Upper lobe of left lung (tissue), 6 donors: ENCODE measurements at regions not wholly inside any gene's neighbourhood (a gene's known extent, or its start where the extent isn't known, plus 50 kb on each side); places are given as distances from the start of the nearest gene placed in this dataset.

Experiments used
- ATAC-seq, 2 donors: fragments of 200-7000 bp; cut with Tn5 transposase; one replicate each; pipeline ENCODE4 v1.9.1; 2022; ENCODE audit warnings: mild to moderate bottlenecking in 2 of 2, moderate library complexity in 2 of 2; ENCODE audit not compliant: low FRiP score in 2 of 2
- DNase-seq, 2 donors: peaks; one replicate each; pipeline ENCODE4 v3.0.0-alpha.2; 2019 to 2020
- H3K27ac ChIP-seq, 4 donors: fragments of 200-600 bp; sonication (generic); one replicate each; pipeline ENCODE4 v1.5.1; 2016 to 2019
- H3K27me3 ChIP-seq, 4 donors: fragments of 200-600 bp; sonication (generic); one replicate each; pipeline ENCODE4 v1.5.1; 2017 to 2019
- H3K36me3 ChIP-seq, 4 donors: fragments of 200-600 bp; sonication (generic); one replicate each; pipeline ENCODE4 v1.5.1; 2016 to 2019
- H3K4me1 ChIP-seq, 4 donors: fragments of 200-600 bp; sonication (generic); one replicate each; pipeline ENCODE4 v1.5.1; 2018 to 2019
- H3K4me3 ChIP-seq, 4 donors: fragments of 200-600 bp; sonication (generic); one replicate each; pipeline ENCODE4 v1.5.1; 2017 to 2019; ENCODE audit warnings: mild to moderate bottlenecking in 2 of 4, moderate library complexity in 1 of 4
- H3K9me3 ChIP-seq, 4 donors: fragments of 200-600 bp; sonication (generic); one replicate each; pipeline ENCODE4 v1.5.1; 2018 to 2019
- EP300 ChIP-seq, 4 donors: sonication (generic); formaldehyde crosslinking; IDR thresholded peaks; one replicate each; pipeline ENCODE4 v1.5.1; 2017; ENCODE audit warnings: antibody characterized with exemption in 4 of 4, control low read depth in 2 of 4
- POLR2A ChIP-seq, 4 donors: fragments of 450-650 bp; IDR thresholded peaks; one replicate each; pipeline ENCODE4 v1.5.1; 2016 to 2017; ENCODE audit warnings: antibody characterized with exemption in 4 of 4, mild to moderate bottlenecking in 2 of 4
- POLR2AphosphoS5 ChIP-seq, 2 donors: sonication (generic); formaldehyde crosslinking; IDR thresholded peaks; one replicate each; pipeline ENCODE4 v1.5.1; 2017; ENCODE audit warnings: antibody characterized with exemption in 2 of 2
- WGBS, 2 donors: methylation state at CpG; one replicate each; pipeline ENCODE4 v1.1.5; 2017 to 2018; 5-methylcytosine and 5-hydroxymethylcytosine counted together
- TF ChIP-seq, protein P1 (sequence below), 6 experiments: fragments of 450-650 bp in 4 of 6; fragments of 200-600 bp in 2 of 6; sonication (generic) in 2 of 6; IDR thresholded peaks; one replicate each; pipeline ENCODE4 v1.5.1; 2016 to 2019; ENCODE audit warnings: antibody characterized with exemption in 6 of 6
- donor health status: DM: no; HTN: no; CAD: no; lungs with moderate emphysema.
- donor health status: DM: no; HTN: yes; CAD: no; lungs with severe emphysema.

DNA sequence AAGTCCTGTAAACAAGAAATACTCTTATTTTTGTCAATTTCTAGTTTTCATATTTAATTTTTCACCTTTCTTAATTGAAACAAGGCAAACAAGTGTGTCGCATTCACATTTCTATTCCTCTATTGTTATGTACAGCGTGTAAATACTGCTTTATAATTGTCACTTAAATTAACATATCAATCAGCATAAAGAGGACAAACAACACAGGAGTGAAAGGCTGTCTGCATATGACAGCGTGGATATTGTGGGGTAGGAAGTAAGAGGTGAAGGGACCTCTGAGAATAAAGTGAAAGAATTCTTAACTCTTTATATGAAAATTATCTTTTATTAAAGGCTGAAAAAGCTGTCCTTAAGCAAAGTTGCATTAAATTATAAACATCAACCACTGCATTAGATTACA is 797.9 kb upstream of the COBL start:
- Histone ChIP-seq H3K27me3 (no peaks in the 10 kb centered on the region), H3K4me1 (no peaks in the 10 kb centered on the region), H3K4me3 (no peak overlapping the region), H3K9me3 (no peaks in the 10 kb centered on the region), H3K27ac (no peak overlapping the region), H3K36me3 (no peaks in the 10 kb centered on the region)
- WGBS, 2 donors = 56 to 59% methylated on average over 3 of the region's 3 CpGs
- ATAC-seq (no peak), DNase-seq (no peak)
- TF ChIP-seq POLR2AphosphoS5 (IDR thresholded peaks at IDR 0.05) (no peak), POLR2A (IDR thresholded peaks at IDR 0.05) (no peak)
- TF ChIP-seq, protein P1, sequence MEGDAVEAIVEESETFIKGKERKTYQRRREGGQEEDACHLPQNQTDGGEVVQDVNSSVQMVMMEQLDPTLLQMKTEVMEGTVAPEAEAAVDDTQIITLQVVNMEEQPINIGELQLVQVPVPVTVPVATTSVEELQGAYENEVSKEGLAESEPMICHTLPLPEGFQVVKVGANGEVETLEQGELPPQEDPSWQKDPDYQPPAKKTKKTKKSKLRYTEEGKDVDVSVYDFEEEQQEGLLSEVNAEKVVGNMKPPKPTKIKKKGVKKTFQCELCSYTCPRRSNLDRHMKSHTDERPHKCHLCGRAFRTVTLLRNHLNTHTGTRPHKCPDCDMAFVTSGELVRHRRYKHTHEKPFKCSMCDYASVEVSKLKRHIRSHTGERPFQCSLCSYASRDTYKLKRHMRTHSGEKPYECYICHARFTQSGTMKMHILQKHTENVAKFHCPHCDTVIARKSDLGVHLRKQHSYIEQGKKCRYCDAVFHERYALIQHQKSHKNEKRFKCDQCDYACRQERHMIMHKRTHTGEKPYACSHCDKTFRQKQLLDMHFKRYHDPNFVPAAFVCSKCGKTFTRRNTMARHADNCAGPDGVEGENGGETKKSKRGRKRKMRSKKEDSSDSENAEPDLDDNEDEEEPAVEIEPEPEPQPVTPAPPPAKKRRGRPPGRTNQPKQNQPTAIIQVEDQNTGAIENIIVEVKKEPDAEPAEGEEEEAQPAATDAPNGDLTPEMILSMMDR (IDR thresholded peaks at IDR 0.05) = no peak

DNA sequence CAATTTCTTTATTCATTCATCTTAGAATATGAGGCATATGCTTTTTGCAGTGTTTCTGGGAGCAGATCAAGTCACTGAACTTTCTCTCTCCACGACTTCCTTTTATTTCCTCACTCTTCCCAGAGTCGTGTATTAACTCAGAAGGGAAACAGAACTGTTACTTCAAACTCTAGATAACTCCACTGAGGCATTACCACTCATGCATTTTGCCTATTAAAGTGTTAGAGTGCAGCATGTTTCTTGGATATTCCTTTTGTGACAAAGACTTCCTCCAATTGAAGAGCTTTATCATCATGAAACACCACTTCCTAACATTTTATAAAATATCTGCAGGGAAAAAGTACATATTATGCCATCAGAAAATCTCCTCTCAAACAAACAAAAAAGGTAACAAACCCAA is 797.4 kb upstream of the COBL start:
- WGBS, 2 donors = 16 to 19% methylated on average over 2 of the region's 2 CpGs
- Histone ChIP-seq H3K36me3 (no peaks in the 10 kb centered on the region), H3K27me3 (no peaks in the 10 kb centered on the region), H3K4me3 (no peak overlapping the region), H3K27ac (no peak overlapping the region), H3K9me3 (no peaks in the 10 kb centered on the region), H3K4me1 (no peaks in the 10 kb centered on the region)
- no peak for ATAC-seq
- DNase-seq = no peak
- TF ChIP-seq EP300 (IDR thresholded peaks at IDR 0.05) (no peak), POLR2A (IDR thresholded peaks at IDR 0.05) (no peak), POLR2AphosphoS5 (IDR thresholded peaks at IDR 0.05) (no peak)
- TF ChIP-seq, protein P1 (IDR thresholded peaks at IDR 0.05) = no peak

DNA sequence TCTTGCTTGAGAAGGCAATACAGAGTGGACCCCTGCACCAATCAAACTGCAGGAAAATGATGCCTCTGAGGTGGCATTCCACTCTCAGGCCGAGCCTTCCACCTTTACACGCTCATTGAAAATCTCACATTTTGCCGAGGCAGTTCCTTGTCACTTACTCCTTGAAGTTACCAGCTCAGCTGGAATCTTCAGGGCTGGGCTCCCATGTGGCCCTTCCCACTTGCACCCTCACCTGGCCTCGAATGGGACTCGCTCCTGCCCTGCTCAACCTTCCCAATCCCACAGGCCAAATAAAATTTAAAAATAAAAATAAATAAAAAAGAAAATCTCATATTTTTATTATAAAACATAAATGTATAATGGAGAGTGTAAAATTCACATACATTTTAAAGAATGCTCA is 790.7 kb upstream of the COBL start:
- DNase-seq (no peak), ATAC-seq (no peak)
- no peak overlapping the region for H3K27ac ChIP-seq
- H3K27me3 ChIP-seq = no peaks in the 10 kb centered on the region
- H3K9me3 ChIP-seq = no peaks in the 10 kb centered on the region
- H3K36me3 ChIP-seq = no peaks in the 10 kb centered on the region
- no peak overlapping the region for H3K4me3 ChIP-seq
- 79% methylated on average over 5 of the region's 5 CpGs for WGBS, 2 donors
- H3K4me1 ChIP-seq = no peaks in the 10 kb centered on the region
- TF ChIP-seq POLR2A (IDR thresholded peaks at IDR 0.05) = no peak
- TF ChIP-seq, protein P1 (IDR thresholded peaks at IDR 0.05) = no peak
- no peak for TF ChIP-seq POLR2AphosphoS5 (IDR thresholded peaks at IDR 0.05)
- TF ChIP-seq EP300 (IDR thresholded peaks at IDR 0.05) = no peak

DNA sequence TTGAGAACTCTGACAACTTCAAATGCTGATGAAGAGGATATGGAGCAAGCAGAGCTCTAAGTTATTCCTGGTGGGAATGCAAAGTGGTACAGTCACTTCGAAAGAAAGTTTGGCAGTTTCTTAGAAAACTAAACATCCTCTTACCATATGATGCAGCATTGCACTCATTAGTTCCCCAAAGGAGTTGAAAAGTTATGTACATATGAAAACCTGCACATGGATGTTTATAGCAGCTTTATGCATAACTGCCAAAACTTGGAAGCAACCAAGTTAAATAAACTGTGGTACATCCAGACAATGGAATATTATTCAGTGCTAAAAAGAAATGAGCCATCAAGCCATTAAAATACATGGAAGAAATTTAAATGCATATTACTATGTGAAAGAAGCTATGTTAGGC is 779.3 kb upstream of the COBL start:
- no peak for DNase-seq
- no peaks in the 10 kb centered on the region for H3K4me1 ChIP-seq
- TF ChIP-seq POLR2A (IDR thresholded peaks at IDR 0.05) = no peak
- no peak for TF ChIP-seq POLR2AphosphoS5 (IDR thresholded peaks at IDR 0.05)
- TF ChIP-seq EP300 (IDR thresholded peaks at IDR 0.05) = no peak
- TF ChIP-seq, protein P1 (IDR thresholded peaks at IDR 0.05) = no peak
- no peaks in the 10 kb centered on the region for H3K36me3 ChIP-seq
- no peak for ATAC-seq
- H3K4me3 ChIP-seq = no peak overlapping the region
- WGBS, 2 donors = 67 to 68% methylated on average over 1 of the region's 1 CpG
- H3K27me3 ChIP-seq = no peaks in the 10 kb centered on the region
- no peaks in the 10 kb centered on the region for H3K9me3 ChIP-seq
- H3K27ac ChIP-seq = no peak overlapping the region

DNA sequence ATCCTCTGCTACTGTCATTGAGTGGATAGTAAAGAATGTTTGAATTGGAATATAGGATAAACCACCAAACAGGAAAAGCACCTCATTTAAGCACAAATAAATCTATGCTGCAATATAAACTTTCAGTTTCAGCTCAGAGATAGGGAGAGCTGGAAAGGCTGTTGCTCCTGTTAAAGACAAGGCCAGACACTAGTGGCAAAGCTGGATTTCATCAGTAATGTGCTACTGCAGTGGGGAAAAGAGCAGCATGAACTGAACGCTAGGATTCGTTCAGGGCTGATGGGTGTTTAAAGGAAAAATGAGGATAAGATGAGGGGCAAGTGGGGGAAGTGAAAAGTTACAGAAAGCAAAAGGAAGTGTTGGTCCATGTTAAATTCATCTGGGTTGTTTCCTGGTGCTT is 775.4 kb upstream of the COBL start:
- TF ChIP-seq POLR2A (IDR thresholded peaks at IDR 0.05) (no peak), POLR2AphosphoS5 (IDR thresholded peaks at IDR 0.05) (no peak), EP300 (IDR thresholded peaks at IDR 0.05) (no peak)
- TF ChIP-seq, protein P1 (IDR thresholded peaks at IDR 0.05) = no peak
- WGBS, 2 donors = 51 to 57% methylated on average over 2 of the region's 2 CpGs
- ATAC-seq (no peak), DNase-seq (no peak)
- H3K36me3 ChIP-seq = no peaks in the 10 kb centered on the region
- H3K9me3 ChIP-seq = no peaks in the 10 kb centered on the region
- no peak overlapping the region for H3K27ac ChIP-seq
- no peak overlapping the region for H3K4me3 ChIP-seq
- H3K27me3 ChIP-seq = no peaks in the 10 kb centered on the region
- no peaks in the 10 kb centered on the region for H3K4me1 ChIP-seq
